Gastroesophageal sphincter (tissue), 4 donors: ENCODE measurements at regions not wholly inside any gene's neighbourhood (a gene's known extent, or its start where the extent isn't known, plus 50 kb on each side); places are given as distances from the start of the nearest gene placed in this dataset.

Experiments used
- ATAC-seq: fragments of 150-250 bp; one replicate; pipeline ENCODE4 v1.9.1; 2016; ENCODE audit warnings: mild to moderate bottlenecking, moderate library complexity
- H3K27ac ChIP-seq, 4 donors: fragments of 200-600 bp; sonication (generic) in 3 of 4; 1 replicate in 3 of 4; 2 replicates in 1 of 4; pipeline ENCODE4 v1.5.1; 2016 to 2019
- H3K27me3 ChIP-seq: fragments of 200-600 bp; sonication (generic); one replicate; pipeline ENCODE4 v1.5.1; 2019
- H3K36me3 ChIP-seq, 2 donors: fragments of 200-600 bp; sonication (generic); one replicate each; pipeline ENCODE4 v1.5.1; 2019; ENCODE audit warnings: control low read depth in 1 of 2
- H3K4me1 ChIP-seq, 3 donors: fragments of 200-600 bp; sonication (generic); 1 replicate in 2 of 3; 2 replicates in 1 of 3; pipeline ENCODE4 v1.5.1; 2016 to 2019; ENCODE audit warnings: control low read depth in 2 of 3
- H3K4me3 ChIP-seq, 2 donors: fragments of 200-600 bp; sonication (generic); one replicate each; pipeline ENCODE4 v1.5.1; 2019; ENCODE audit warnings: mild to moderate bottlenecking in 1 of 2, moderate library complexity in 1 of 2
- H3K9me3 ChIP-seq, 3 donors: fragments of 200-600 bp; sonication (generic); one replicate each; pipeline ENCODE4 v1.5.1; 2017 to 2019; ENCODE audit warnings: control low read depth in 2 of 3
- CTCF ChIP-seq, 4 experiments: fragments of 200-600 bp in 2 of 4; fragments of 450-650 bp in 2 of 4; sonication (generic) in 1 of 4; IDR thresholded peaks; one replicate each; pipeline ENCODE4 v1.5.1; 2017 to 2019; ENCODE audit warnings: antibody characterized with exemption in 4 of 4, mild to moderate bottlenecking in 2 of 4, moderate library complexity in 2 of 4
- EP300 ChIP-seq: sonication (generic); formaldehyde crosslinking; IDR thresholded peaks from one replicate; pipeline ENCODE4 v1.6.1; 2017; ENCODE audit warnings: antibody characterized with exemption, mild to moderate bottlenecking
- POLR2A ChIP-seq, 2 donors: fragments of 450-650 bp; IDR thresholded peaks; one replicate each; pipeline ENCODE4 v1.6.1; 2017; ENCODE audit warnings: antibody characterized with exemption in 2 of 2, mild to moderate bottlenecking in 2 of 2, moderate library complexity in 1 of 2
- POLR2AphosphoS5 ChIP-seq: sonication (generic); formaldehyde crosslinking; IDR thresholded peaks from one replicate; pipeline ENCODE4 v1.6.1; 2017; ENCODE audit warnings: antibody characterized with exemption
- WGBS, 2 donors: methylation state at CpG; one replicate each; pipeline ENCODE4 v1.1.5; 2018; ENCODE audit warnings: low coverage in 1 of 2; 5-methylcytosine and 5-hydroxymethylcytosine counted together

GRCh38 chr1:181863736-181864135 is 197.8 kb downstream of the ZNF648 start:
- Histone ChIP-seq H3K36me3 (no peaks in the 10 kb centered on the region), H3K4me1 (no peaks in the 10 kb centered on the region), H3K27me3 (no peaks in the 10 kb centered on the region), H3K4me3 (no peak overlapping the region), H3K9me3 (peaks cover 0 to 23% (median 0%) of the 10 kb centered on the region in 3 donors), H3K27ac (no peak overlapping the region)
- 43 to 56% methylated on average over 1 of the region's 1 CpG for WGBS, 2 donors
- TF ChIP-seq POLR2AphosphoS5 = no peak
- ATAC-seq = no peak

DNA sequence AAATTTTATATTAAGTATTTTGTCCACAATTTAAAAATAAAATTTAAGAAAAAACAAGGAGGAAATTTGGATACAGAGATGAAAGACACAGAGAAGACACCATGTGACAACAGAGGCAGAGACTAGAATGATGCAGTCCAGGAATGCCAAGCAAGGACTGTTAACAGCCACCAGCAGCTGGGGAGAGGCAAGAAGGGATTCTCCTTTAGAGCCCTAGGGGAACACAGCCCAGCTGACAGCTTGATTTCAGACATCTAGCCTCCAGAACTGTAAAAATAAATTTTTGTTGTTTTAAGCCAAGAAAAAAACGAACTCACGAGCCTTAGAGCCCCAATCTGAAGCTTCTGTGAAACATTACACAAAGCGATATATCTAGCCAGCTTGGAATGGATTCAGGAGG is 198.5 kb downstream of the ZNF648 start:
- WGBS, 2 donors = 14 to 72% methylated on average over 3 of the region's 3 CpGs
- ATAC-seq = no peak
- Histone ChIP-seq H3K27ac (no peak overlapping the region), H3K36me3 (no peaks in the 10 kb centered on the region), H3K4me3 (no peak overlapping the region), H3K9me3 (peaks cover 0 to 23% (median 0%) of the 10 kb centered on the region in 3 donors), H3K27me3 (no peaks in the 10 kb centered on the region), H3K4me1 (no peaks in the 10 kb centered on the region)
- TF ChIP-seq EP300 (no peak), CTCF (IDR thresholded peaks at IDR 0.05) (no peak), POLR2AphosphoS5 (no peak)

GRCh38 chr1:181858135-181858534 is 203.4 kb downstream of the ZNF648 start:
- no peak for ATAC-seq
- no peak for TF ChIP-seq POLR2AphosphoS5
- TF ChIP-seq CTCF (IDR thresholded peaks at IDR 0.05) = no peak
- TF ChIP-seq POLR2A (IDR thresholded peaks at IDR 0.05) = no peak
- no peak for TF ChIP-seq EP300
- WGBS, 2 donors = 67 to 73% methylated on average over 4 of the region's 4 CpGs

More at GRCh38 chr1:181858135-181858534, 203.4 kb downstream of the ZNF648 start:
- Histone ChIP-seq H3K27ac (no peak overlapping the region), H3K9me3 (peaks cover 0 to 37% (median 0%) of the 10 kb centered on the region in 3 donors), H3K36me3 (no peaks in the 10 kb centered on the region), H3K27me3 (no peaks in the 10 kb centered on the region), H3K4me3 (no peak overlapping the region), H3K4me1 (no peaks in the 10 kb centered on the region)
